IPS-NIHi7 (cell line): ENCODE measurements at regions not wholly inside any gene's neighbourhood (a gene's known extent, or its start where the extent isn't known, plus 50 kb on each side); places are given as distances from the start of the nearest gene placed in this dataset.

Source experiments
- DNase-seq: peaks from one replicate; pipeline ENCODE4 v3.0.0; 2012; ENCODE audit warnings: mixed read lengths; ENCODE audit errors: extremely low spot score

GRCh38 chr1:29433830-29434229, 197.5 kb downstream of the PTPRU start:
- DNase-seq = no peak

- DNase-seq = no peak
Measured at GRCh38 chr1:29431138-29431537, 194.8 kb downstream of the PTPRU start.

GRCh38 chr1:29429656-29430055, 193.3 kb downstream of the PTPRU start:
- no peak for DNase-seq

- DNase-seq = no peak
Measured at GRCh38 chr1:29428997-29429396, 192.7 kb downstream of the PTPRU start.

GRCh38 chr1:29428280-29428615, 191.9 kb downstream of the PTPRU start:
- no peak for DNase-seq

- DNase-seq = no peak
Measured at GRCh38 chr1:29427614-29428279, 191.4 kb downstream of the PTPRU start.

- DNase-seq = no peak
Measured at GRCh38 chr1:29426701-29427279, 190.5 kb downstream of the PTPRU start.

GRCh38 chr1:29425631-29426030, 189.3 kb downstream of the PTPRU start:
- no peak for DNase-seq

GRCh38 chr1:29424266-29424665, 187.9 kb downstream of the PTPRU start:
- DNase-seq = no peak

- no peak for DNase-seq
Measured at GRCh38 chr1:29420202-29420601, 183.9 kb downstream of the PTPRU start.

GRCh38 chr1:29417971-29418370, 181.6 kb downstream of the PTPRU start:
- DNase-seq = no peak

GRCh38 chr1:29417147-29417858, 181.0 kb downstream of the PTPRU start:
- DNase-seq = no peak

- DNase-seq = peak; percentile 63
Measured at GRCh38 chr1:29416267-29417146, 180.2 kb downstream of the PTPRU start.

GRCh38 chr1:29415861-29416260, 179.5 kb downstream of the PTPRU start:
- DNase-seq = no peak

- peak; percentile 82 for DNase-seq
Measured at GRCh38 chr1:29415156-29415830, 179.0 kb downstream of the PTPRU start.

- DNase-seq = no peak
Measured at GRCh38 chr1:29414086-29414485, 177.8 kb downstream of the PTPRU start.

GRCh38 chr1:29413661-29414060, 177.3 kb downstream of the PTPRU start:
- no peak for DNase-seq

GRCh38 chr1:29412591-29412990, 176.3 kb downstream of the PTPRU start:
- no peak for DNase-seq

GRCh38 chr1:29410476-29410875, 174.2 kb downstream of the PTPRU start:
- no peak for DNase-seq

- no peak for DNase-seq
Measured at GRCh38 chr1:29409616-29410015, 173.3 kb downstream of the PTPRU start.

- no peak for DNase-seq
Measured at GRCh38 chr1:29408831-29409605, 172.7 kb downstream of the PTPRU start.
